Skin of body (tissue), 1 donor: ENCODE measurements at regions not wholly inside any gene's neighbourhood (a gene's known extent, or its start where the extent isn't known, plus 50 kb on each side); places are given as distances from the start of the nearest gene placed in this dataset.

ENCODE experiments used
- DNase-seq: peaks from one replicate; lab custom pipeline; 2025; lab: John Stamatoyannopoulos, UW

DNA sequence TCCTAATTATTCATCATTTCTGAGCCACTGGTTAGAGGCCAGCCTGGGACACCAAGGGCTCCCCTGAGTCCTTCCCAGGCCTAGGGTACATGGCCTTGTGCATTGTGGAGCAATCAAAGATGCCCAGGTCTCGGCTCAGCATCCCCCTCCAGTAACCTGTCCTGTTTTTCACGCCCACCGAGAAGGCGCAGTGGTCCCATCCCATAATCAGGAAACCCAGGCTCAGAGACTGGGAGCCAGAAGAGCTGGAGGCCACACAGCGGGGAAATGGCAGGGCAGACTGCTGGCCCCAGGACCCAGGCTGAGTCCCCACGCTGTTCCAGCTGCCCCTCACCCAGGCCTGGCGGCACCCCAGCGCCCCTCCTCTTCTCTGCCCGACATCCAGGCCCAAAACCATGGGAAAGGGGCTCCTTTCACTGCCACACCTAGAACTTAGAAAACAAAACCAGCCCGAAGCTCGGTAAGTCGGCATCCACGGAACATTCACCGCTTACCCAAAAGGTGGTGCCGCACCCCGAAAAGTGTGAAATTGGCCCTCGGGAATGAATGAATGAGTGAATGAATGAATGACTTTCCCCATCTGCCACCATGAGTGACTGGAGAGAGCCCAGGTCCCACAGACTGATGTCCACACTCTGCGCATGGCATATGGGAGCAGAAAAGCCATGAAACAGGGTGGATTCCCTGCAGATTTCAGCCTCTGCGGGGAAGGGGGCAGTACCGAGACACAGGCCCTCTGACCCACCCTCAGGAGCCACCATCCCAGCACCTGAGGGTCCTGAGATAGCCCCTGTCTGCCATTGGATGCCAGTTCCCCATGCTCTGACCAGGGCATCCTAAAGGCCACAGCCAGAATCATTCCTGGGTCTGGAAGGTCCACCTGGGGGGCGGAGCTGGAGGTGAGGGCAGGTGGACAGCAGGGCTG lies 132.5 kb downstream of the OLFM1 start:
- no peak for DNase-seq

DNA sequence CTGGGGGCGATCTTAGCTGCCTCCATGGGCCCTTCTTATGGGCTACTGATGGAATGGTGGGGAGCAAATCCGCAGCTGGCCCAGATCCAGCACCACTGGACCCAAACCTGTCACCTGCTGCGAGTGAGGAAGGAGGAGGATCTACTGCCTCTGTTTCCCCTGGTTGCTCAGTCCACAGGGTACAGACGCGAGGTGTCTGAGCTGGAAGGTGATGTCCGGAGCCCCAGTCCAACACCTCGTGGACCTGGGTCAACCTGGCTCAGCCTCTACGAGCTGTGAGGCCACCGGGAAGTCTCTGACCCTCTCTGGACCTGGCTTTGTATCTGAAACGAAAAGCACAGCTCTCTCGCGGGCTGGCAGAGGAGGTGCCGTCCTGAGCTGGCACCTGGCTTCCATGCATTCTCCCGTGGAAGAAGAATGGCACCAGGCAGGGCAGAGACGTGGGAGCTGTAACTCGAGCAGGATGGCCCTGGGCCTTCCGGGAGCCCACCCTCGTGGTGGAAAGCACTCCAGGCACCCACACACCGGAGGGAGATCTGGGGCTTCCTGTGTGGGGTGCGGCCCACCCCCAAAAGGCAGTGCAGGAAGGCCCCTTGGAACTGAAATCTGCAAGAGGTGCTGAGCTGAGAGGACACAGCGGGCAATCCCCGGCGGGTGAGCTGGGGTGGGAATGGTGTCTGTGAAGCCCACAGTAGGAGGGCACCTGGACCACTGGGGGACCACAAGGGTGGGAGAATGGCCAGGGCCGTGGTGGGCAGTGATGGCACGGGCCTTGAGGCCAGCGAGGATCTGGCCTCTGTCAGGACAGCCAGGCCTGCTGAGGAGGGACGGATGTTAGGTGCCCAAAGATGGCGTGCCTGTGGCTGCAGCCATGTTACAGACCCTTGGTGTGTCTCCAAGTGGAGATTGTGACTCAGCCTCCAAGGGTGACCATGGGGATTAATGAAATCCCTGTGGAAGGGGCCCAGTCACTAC lies 133.4 kb downstream of the OLFM1 start:
- no peak for DNase-seq

GRCh38 chr9:135221576-135221950 lies 134.1 kb downstream of the OLFM1 start:
- DNase-seq: no peak

DNA sequence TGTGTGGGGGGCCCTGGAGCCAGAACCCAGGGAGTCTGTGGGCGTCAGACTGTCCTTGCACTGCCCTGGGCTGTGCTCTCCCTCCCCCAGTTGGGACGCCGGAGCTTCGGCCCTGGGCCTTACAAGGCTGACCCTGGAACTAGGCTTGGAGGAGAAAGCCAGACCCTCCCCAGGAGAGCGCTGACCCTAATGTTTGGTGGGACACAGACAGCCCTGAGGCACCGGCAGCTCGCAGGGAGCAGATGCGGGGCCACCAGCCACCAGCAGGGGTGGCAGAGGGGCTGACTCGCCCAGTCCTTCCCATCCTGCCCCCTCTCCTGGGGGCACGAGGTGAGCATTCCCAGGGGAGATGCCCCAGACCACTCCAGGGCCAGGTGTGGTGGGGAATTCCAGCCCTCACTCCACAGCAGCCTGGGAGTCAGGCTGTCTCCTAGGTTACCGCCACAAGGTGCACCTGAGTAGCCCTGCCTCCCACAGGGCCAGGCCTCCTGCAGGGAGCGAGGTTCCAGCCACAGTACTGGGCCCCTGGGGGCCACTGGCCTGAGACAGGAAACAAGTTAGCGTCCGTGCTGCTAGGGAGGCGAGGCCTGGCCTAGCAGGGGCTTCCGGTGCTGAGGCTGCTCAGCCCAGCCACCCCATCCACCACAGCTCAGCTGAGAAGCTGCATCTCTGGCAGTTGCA lies 134.6 kb downstream of the OLFM1 start:
- no peak for DNase-seq

- no peak for DNase-seq
Measured at GRCh38 chr9:135222881-135223760, 135.7 kb downstream of the OLFM1 start.

DNA sequence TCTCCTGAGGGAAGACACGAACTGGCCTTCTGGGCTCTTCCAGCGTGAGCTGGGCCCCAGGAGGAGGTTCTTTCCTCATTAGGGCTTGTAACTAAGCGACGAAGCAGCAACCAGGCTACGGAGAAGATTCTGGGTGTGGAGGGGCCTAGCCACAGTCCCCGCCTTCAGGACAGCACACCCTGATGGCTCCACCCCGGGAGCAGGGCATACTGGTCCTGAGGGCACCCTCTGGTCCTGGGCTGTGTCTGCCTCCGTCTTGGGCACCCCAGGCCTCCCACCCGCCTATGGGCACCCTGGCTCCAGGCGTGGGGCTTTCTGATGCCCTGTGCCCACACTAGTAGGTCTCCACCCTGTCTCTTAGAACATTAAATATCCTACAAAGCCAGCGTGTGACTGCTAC lies 136.4 kb downstream of the OLFM1 start:
- no peak for DNase-seq

DNA sequence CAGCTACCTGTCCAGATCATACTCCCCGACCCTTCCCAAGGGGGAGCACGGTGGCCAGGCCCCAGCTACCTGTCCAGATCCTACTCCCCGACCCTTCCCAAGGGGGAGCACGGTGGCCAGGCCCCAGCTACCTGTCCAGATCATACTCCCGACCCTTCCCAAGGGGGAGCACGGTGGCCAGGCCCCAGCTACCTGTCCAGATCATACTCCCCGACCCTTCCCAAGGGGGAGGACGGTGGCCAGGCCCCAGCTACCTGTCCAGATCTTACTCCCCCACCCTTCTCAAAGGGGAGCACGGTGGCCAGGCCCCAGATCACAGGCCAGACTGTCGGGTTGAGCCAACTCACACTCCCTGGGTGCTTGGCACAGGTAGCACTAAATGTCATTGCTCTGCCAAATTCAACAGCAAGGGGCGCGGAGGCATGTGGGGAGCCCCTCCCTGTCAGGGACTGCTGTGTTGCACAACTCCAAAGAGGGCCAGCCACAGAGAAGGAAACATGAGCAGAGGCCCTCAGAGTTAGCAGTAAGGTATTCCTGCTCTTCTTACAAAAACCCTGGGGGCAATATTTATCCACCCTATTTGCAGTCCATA lies 136.9 kb downstream of the OLFM1 start:
- DNase-seq: no peak

DNA sequence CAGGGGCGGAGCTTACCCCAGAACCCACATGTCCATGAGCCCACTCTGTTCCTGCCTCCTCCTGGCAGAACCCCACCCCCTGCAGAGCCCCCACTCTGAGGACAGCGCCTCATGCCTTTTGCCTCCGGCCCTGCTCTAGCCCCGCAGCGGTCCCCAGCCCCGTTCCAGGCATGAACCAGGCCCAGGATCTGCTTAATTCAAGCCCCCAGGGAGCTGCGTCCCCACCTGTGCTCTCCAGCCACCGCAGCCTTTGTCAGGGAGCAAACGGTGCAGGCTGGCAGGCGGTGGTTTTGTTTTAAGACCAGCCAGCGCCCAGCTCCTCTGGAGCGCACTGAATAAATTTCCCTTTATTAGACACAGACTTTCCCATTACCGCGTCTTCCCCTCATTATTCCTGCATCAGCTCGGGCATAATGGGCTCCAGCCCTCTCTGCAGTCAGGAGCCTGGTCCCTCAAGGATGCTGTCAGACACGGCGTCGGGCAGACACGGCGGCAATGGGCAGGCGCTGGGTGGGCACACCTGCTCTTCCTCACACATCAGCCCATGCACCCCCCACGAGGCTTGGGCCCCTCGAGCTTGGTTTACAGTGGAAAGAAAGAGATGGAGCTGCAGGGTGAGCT lies 137.6 kb downstream of the OLFM1 start:
- no peak for DNase-seq

- no peak for DNase-seq
Measured at GRCh38 chr9:135225619-135226228, 138.3 kb downstream of the OLFM1 start.

DNA sequence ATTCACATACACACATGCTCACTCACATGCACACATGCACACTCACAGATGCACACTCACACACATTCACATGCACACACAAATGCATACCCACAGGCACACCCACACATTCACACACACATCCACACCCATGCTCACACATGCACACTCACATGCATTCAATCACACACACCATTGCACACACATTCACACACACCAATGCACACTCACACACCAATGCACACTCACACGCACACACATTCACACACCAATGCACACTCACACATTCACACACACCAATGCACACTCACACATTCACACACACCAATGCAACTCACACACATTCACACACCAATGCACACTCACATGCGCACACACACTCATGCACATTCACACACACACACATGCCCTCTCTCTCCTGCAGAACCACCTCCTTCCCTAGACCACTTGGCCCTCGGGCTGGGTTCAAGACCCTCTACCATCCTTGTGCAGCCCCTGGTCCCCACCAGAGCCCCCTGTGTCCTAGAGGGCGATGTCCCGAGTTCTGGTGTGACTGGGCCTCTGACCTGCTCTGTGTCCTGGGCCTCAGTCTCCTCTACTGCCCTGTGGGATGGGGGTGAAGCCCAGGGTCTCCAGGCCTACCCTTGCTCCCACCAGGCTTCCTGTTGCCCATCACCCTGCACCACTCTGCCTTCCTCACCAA lies 139.0 kb downstream of the OLFM1 start:
- no peak for DNase-seq

DNA sequence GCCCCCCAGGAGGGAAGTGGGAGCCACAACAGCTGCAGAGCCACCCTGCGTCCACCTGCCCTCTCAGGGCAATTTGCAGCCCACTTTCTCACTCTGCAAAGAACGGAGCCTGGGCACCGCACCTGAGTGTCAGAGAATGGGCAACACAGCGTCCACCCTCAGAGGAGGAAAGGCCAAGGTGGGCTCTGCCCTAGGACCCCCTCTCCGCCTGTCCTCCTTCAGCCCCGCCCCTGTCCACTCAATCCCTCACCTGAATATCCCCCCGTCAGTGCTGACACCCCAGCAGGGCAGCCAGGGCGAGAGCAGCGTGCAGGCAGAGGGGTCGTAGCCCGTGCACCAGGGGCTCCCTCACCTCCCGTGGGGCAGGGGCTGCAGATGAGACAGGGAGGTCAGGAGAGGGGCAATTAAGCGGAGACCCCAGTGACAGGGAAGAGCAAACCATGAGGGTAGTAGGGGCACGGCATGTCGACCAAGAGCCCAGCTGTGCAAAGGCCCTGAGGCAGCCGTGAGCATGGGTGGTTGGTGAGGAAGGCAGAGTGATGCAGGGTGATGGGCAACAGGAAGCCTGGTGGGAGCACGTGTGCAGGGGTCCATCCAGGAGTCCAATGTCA lies 140.3 kb downstream of the OLFM1 start:
- no peak for DNase-seq

- no peak for DNase-seq
Measured at GRCh38 chr9:135228345-135228982, 141.0 kb downstream of the OLFM1 start.

- DNase-seq: no peak
Measured at GRCh38 chr9:135228983-135229625, 141.6 kb downstream of the OLFM1 start.

DNA sequence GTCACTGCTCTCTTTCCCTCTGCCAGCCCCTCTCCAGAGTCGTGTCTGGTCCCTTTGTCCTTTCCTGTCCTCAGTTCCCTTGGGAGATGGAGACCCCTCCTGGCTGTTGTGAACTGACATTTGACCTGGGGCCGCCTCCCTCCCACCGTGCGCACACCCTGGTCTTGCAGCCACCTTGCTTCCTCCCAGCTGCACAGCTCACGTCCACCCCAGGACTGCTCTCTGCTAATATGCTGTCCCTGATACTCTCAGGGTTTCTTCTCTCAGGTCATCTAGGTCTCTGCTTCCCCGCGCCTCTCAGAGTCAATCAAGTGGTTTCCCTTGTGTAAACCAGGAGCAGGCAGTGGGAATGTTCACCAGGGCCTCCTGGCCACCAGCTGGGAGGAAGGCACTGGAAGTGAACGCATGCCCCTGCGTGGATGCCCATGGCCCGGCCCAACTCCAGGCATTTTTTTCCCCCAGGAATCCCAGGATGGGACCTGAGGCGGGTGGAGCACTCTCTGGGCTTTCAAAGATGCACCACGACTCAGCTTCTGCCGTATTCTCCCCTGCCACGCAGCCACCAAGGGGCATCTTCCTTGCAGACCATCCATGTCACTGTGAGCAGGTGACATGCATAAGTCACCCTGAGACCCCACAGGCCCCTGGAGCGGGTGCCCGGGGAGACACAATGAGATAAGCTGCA lies 142.4 kb downstream of the OLFM1 start:
- DNase-seq: no peak

GRCh38 chr9:135230386-135230765 lies 142.9 kb downstream of the OLFM1 start:
- DNase-seq: no peak

- no peak for DNase-seq
Measured at GRCh38 chr9:135230817-135231520, 143.5 kb downstream of the OLFM1 start.
